ENCODE measurements at regions not wholly inside any gene's neighbourhood (a gene's known extent, or its start where the extent isn't known, plus 50 kb on each side); places are given as distances from the start of the nearest gene placed in this dataset.

- no peak for TF ChIP-seq MEIS1 (CRISPR knock-in tag; IDR thresholded peaks at IDR 0.05; ENCODE audit: borderline replicate concordance)
- TF ChIP-seq ZNF2 (tag by site-specific recombination; IDR thresholded peaks at IDR 0.05) = no peak
- TF ChIP-seq, protein P1, sequence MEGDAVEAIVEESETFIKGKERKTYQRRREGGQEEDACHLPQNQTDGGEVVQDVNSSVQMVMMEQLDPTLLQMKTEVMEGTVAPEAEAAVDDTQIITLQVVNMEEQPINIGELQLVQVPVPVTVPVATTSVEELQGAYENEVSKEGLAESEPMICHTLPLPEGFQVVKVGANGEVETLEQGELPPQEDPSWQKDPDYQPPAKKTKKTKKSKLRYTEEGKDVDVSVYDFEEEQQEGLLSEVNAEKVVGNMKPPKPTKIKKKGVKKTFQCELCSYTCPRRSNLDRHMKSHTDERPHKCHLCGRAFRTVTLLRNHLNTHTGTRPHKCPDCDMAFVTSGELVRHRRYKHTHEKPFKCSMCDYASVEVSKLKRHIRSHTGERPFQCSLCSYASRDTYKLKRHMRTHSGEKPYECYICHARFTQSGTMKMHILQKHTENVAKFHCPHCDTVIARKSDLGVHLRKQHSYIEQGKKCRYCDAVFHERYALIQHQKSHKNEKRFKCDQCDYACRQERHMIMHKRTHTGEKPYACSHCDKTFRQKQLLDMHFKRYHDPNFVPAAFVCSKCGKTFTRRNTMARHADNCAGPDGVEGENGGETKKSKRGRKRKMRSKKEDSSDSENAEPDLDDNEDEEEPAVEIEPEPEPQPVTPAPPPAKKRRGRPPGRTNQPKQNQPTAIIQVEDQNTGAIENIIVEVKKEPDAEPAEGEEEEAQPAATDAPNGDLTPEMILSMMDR (tag by site-specific recombination; IDR thresholded peaks at IDR 0.05) = no peak
Observed at GRCh38 chr20:40314278-40314677, 374.8 kb downstream of the MAFB start.

Data from HEK293 (cell line).